ENCODE measurements at regions not wholly inside any gene's neighbourhood (a gene's known extent, or its start where the extent isn't known, plus 50 kb on each side); places are given as distances from the start of the nearest gene placed in this dataset.
A peak's percentile ranks its signal among the peaks of the same experiment; 100 is the strongest.

DNA sequence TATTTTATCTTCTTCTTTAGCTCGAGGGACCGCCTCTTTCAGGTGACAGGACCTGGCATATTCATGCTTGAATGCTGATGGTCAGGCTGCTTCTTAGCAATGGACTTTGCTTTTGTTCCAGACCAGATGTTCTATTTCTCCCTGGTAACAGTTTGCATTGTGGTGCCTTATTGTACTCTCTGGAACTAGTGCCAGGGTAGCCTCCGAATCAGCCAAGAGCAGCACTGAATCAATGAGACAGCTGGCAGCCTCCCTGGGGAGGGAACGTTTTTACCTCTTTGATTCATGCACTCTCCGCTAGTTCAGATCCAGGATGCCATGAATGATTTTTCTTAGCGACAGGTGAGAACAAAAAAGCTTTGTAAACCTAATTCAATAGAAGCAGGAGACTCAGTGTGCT is 54.1 kb upstream of the NXPH1 start:
- DNase-seq, result peak in 32 of 51 donors; percentile 1 to 78 (median 32)

DNA sequence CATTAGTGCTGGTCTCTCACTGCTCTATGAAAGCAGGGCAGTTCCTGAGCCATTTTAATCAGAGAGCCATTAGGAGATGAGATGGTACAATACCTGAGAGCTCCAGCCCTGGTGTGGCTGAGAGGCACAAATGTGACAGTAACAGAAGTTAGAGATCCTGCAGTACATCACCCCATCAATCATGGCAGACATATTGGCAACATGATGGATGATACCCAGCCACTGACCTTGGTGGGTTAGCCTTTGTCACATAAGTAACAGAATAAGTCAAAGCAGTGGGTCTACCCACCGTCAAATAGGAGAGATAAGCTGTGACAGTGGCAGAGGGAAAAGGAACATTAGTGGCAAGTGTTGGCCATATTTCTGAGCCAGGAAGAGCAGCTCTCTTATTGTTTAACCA is 53.3 kb upstream of the NXPH1 start:
- DNase-seq, result no peak

DNA sequence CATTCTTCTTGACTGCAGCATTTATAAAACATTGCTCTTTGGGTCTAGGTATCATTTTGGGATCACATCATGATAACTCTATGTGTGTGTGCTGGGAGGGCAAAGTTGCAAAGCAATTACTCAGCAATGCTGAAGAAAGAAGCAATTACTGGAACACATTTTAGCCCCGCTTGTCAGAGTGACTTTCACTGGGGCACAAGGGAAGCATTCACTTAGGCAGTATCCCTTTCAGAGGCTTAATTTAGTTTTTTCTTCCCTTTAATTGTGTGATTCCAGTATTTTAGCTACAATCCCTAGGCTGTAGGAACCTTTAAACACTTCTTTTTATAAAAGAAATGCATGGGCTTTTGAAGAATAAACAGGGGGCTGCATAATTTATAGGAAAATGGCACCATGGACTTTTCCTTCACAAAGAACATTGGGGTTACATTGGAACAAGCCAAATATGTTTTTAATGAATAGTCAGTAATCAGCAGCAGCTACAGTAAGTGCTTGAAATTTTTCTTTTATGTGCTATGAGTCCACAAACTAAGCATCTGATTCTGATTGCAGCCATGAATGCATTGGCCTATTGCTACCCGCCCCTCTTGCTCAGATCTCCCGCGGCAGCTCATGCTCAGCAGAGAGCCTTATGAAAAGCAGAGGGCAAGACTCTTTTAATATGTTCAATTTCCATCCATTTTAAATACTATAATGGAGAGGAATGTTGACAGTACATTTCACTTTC is 51.2 kb upstream of the NXPH1 start:
- DNase-seq, result peak in 4 of 51 donors; percentile 1 to 11 (median 2)

All from hypothalamus (tissue), 51 donors.